ENCODE measurements at regions not wholly inside any gene's neighbourhood (a gene's known extent, or its start where the extent isn't known, plus 50 kb on each side); places are given as distances from the start of the nearest gene placed in this dataset.

- Histone ChIP-seq H3K36me3 (ENCODE audit: control insufficient read depth, insufficient read depth, low read length) (no peaks in the 10 kb centered on the region), H3K4me3 (ENCODE audit: low read length) (no peak overlapping the region), H3K27ac (ENCODE audit: low read length) (no peak overlapping the region), H3K4me1 (ENCODE audit: control insufficient read depth, insufficient read depth, low read length) (no peaks in the 10 kb centered on the region), H3K27me3 (ENCODE audit: control insufficient read depth, insufficient read depth, low read length) (no peaks in the 10 kb centered on the region), H3K9me3 (ENCODE audit: control insufficient read depth, low read depth, low read length) (no peaks in the 10 kb centered on the region)
- DNase-seq = no peak
- 80% methylated on average over 1 of the region's 3 CpGs for WGBS (ENCODE audit: insufficient coverage, low lambda C conversion rate)
Measured at GRCh38 chr3:177721864-177722785, 524.8 kb upstream of the TBL1XR1 start.

GRCh38 chr3:177724020-177724638, 526.8 kb upstream of the TBL1XR1 start:
- no peak overlapping the region for H3K4me3 ChIP-seq (ENCODE audit: low read length)
- WGBS (ENCODE audit: insufficient coverage, low lambda C conversion rate) = 60% methylated on average over 1 of the region's 6 CpGs
- no peaks in the 10 kb centered on the region for H3K9me3 ChIP-seq (ENCODE audit: control insufficient read depth, low read depth, low read length)
- H3K36me3 ChIP-seq (ENCODE audit: control insufficient read depth, insufficient read depth, low read length) = no peaks in the 10 kb centered on the region
- DNase-seq = no peak
- H3K4me1 ChIP-seq (ENCODE audit: control insufficient read depth, insufficient read depth, low read length) = no peaks in the 10 kb centered on the region
- H3K27me3 ChIP-seq (ENCODE audit: control insufficient read depth, insufficient read depth, low read length) = no peaks in the 10 kb centered on the region
- no peak overlapping the region for H3K27ac ChIP-seq (ENCODE audit: low read length)

DNA sequence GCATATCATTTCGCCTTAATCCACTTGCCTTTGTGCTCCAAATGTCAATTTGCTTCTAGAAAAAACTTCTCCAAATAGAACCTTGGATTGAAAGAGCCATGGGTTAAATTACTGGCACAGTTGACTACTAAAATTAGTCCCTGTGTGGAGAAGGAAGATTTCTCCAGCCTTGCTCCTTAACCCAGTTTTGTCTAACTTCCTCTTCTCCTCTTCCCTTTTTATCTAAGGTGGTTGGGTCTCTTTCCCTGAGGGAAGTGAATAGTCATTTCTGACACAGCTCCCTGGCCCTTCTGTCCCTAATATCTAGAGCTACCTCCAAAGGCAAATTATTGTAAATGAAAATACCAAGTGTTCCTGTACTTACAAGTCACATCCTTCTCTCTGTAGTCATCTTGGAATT, 527.9 kb upstream of the TBL1XR1 start:
- no peak overlapping the region for H3K27ac ChIP-seq (ENCODE audit: low read length)
- no peaks in the 10 kb centered on the region for H3K4me1 ChIP-seq (ENCODE audit: control insufficient read depth, insufficient read depth, low read length)
- no peaks in the 10 kb centered on the region for H3K36me3 ChIP-seq (ENCODE audit: control insufficient read depth, insufficient read depth, low read length)
- no CpG with 5 or more reads among the region's 1 CpG for WGBS (ENCODE audit: insufficient coverage, low lambda C conversion rate)
- H3K27me3 ChIP-seq (ENCODE audit: control insufficient read depth, insufficient read depth, low read length) = no peaks in the 10 kb centered on the region
- DNase-seq = no peak
- no peak overlapping the region for H3K4me3 ChIP-seq (ENCODE audit: low read length)
- H3K9me3 ChIP-seq (ENCODE audit: control insufficient read depth, low read depth, low read length) = no peaks in the 10 kb centered on the region

- H3K4me3 ChIP-seq (ENCODE audit: low read length) = no peak overlapping the region
- no CpG with 5 or more reads among the region's 3 CpGs for WGBS (ENCODE audit: insufficient coverage, low lambda C conversion rate)
- no peaks in the 10 kb centered on the region for H3K27me3 ChIP-seq (ENCODE audit: control insufficient read depth, insufficient read depth, low read length)
- DNase-seq = no peak
- no peaks in the 10 kb centered on the region for H3K36me3 ChIP-seq (ENCODE audit: control insufficient read depth, insufficient read depth, low read length)
- no peak overlapping the region for H3K27ac ChIP-seq (ENCODE audit: low read length)
- no peaks in the 10 kb centered on the region for H3K9me3 ChIP-seq (ENCODE audit: control insufficient read depth, low read depth, low read length)
- H3K4me1 ChIP-seq (ENCODE audit: control insufficient read depth, insufficient read depth, low read length) = no peaks in the 10 kb centered on the region
Measured at GRCh38 chr3:177726807-177727206, 529.5 kb upstream of the TBL1XR1 start.

DNA sequence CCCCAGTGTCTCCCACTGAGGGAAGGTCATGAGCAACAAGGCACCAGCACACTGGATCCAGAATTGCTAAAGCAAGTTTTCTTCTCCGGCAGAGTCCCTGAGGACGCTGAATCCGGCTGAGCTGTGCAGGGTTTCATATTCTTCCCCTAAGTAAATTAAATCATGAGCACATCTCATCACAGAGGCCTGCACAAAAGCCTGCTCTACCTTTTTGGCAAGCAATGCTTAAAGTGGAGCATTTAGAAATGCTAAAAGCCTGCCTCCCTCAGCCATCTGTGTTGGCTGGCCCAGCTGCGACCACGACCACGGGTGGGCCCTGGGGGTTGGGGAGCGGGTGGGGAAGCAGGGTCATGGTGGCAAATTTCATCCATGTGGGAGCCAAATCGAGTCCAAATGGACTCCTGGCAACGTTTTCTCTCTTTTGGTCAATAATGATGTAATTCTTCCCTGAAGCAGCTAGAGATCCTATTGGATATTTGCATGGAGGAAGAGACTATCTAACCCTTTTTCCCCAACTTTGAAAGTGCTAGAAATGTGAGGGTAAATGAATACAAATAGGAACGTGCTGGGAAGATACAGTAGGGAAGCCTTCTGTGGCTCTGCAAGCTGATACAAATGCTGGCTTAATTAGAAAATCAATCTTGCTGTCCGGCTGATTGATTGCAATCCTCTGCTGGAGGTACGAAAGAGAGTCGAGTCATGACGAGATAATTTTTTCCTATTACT, 532.8 kb upstream of the TBL1XR1 start:
- H3K9me3 ChIP-seq (ENCODE audit: control insufficient read depth, low read depth, low read length) = no peaks in the 10 kb centered on the region
- DNase-seq = no peak
- H3K36me3 ChIP-seq (ENCODE audit: control insufficient read depth, insufficient read depth, low read length) = no peaks in the 10 kb centered on the region
- H3K4me1 ChIP-seq (ENCODE audit: control insufficient read depth, insufficient read depth, low read length) = no peaks in the 10 kb centered on the region
- H3K27ac ChIP-seq (ENCODE audit: low read length) = no peak overlapping the region
- no peaks in the 10 kb centered on the region for H3K27me3 ChIP-seq (ENCODE audit: control insufficient read depth, insufficient read depth, low read length)
- 78% methylated on average over 4 of the region's 14 CpGs for WGBS (ENCODE audit: insufficient coverage, low lambda C conversion rate)
- no peak overlapping the region for H3K4me3 ChIP-seq (ENCODE audit: low read length)

DNA sequence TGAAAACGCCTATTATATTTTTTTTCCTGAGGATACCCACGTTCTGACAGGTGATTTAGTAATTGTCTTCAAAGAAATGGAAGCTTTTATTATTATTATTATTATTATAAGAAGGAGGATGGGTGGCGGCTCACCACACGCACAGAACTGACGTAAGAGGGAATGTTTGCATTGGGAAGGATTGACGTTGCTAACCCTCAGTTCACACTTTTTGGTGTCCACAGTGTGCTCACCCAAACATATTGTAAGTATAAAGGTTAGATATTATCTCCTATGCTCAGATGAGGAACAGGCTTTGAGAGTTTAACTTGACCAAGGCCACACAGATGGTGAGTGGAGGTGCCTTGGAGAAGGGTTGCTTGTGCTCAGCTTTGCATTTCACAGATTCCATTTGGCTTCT, 533.5 kb upstream of the TBL1XR1 start:
- no peaks in the 10 kb centered on the region for H3K36me3 ChIP-seq (ENCODE audit: control insufficient read depth, insufficient read depth, low read length)
- WGBS (ENCODE audit: insufficient coverage, low lambda C conversion rate) = 40% methylated on average over 1 of the region's 6 CpGs
- H3K27ac ChIP-seq (ENCODE audit: low read length) = no peak overlapping the region
- H3K4me3 ChIP-seq (ENCODE audit: low read length) = no peak overlapping the region
- no peaks in the 10 kb centered on the region for H3K4me1 ChIP-seq (ENCODE audit: control insufficient read depth, insufficient read depth, low read length)
- no peaks in the 10 kb centered on the region for H3K27me3 ChIP-seq (ENCODE audit: control insufficient read depth, insufficient read depth, low read length)
- H3K9me3 ChIP-seq (ENCODE audit: control insufficient read depth, low read depth, low read length) = no peaks in the 10 kb centered on the region
- DNase-seq = no peak

GRCh38 chr3:177731644-177732268, 534.5 kb upstream of the TBL1XR1 start:
- H3K27ac ChIP-seq (ENCODE audit: low read length) = no peak overlapping the region
- no peak overlapping the region for H3K4me3 ChIP-seq (ENCODE audit: low read length)
- no peaks in the 10 kb centered on the region for H3K4me1 ChIP-seq (ENCODE audit: control insufficient read depth, insufficient read depth, low read length)
- no peaks in the 10 kb centered on the region for H3K36me3 ChIP-seq (ENCODE audit: control insufficient read depth, insufficient read depth, low read length)
- no peak for DNase-seq
- H3K9me3 ChIP-seq (ENCODE audit: control insufficient read depth, low read depth, low read length) = no peaks in the 10 kb centered on the region
- WGBS (ENCODE audit: insufficient coverage, low lambda C conversion rate) = 84% methylated on average over 3 of the region's 3 CpGs
- no peaks in the 10 kb centered on the region for H3K27me3 ChIP-seq (ENCODE audit: control insufficient read depth, insufficient read depth, low read length)

- Histone ChIP-seq H3K36me3 (ENCODE audit: control insufficient read depth, insufficient read depth, low read length) (no peaks in the 10 kb centered on the region), H3K4me1 (ENCODE audit: control insufficient read depth, insufficient read depth, low read length) (no peaks in the 10 kb centered on the region), H3K27me3 (ENCODE audit: control insufficient read depth, insufficient read depth, low read length) (no peaks in the 10 kb centered on the region), H3K9me3 (ENCODE audit: control insufficient read depth, low read depth, low read length) (no peaks in the 10 kb centered on the region), H3K27ac (ENCODE audit: low read length) (no peak overlapping the region), H3K4me3 (ENCODE audit: low read length) (no peak overlapping the region)
- 100% methylated on average over 1 of the region's 1 CpG for WGBS (ENCODE audit: insufficient coverage, low lambda C conversion rate)
- DNase-seq = no peak
Measured at GRCh38 chr3:177733233-177733632, 536.0 kb upstream of the TBL1XR1 start.

DNA sequence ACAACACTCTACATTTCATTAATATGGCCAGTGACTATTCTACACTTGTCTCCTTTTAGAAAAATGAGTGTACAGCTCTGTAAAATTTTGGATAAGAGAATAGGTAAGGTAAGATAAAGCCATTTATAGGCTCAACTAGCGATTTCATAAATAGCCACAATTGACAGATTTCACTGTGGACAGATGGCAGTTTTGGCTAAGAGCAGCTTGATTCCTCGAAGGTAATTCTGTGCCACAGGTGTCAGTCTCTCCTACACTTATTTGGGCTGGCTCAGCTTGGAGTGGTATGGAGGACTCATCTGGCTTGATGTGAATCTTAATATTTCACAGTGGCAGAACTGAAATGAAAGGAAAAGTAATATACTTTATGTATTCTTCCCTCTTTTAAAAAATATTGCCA, 536.7 kb upstream of the TBL1XR1 start:
- Histone ChIP-seq H3K36me3 (ENCODE audit: control insufficient read depth, insufficient read depth, low read length) (no peaks in the 10 kb centered on the region), H3K4me1 (ENCODE audit: control insufficient read depth, insufficient read depth, low read length) (no peaks in the 10 kb centered on the region), H3K27ac (ENCODE audit: low read length) (no peak overlapping the region), H3K27me3 (ENCODE audit: control insufficient read depth, insufficient read depth, low read length) (no peaks in the 10 kb centered on the region), H3K9me3 (ENCODE audit: control insufficient read depth, low read depth, low read length) (no peaks in the 10 kb centered on the region), H3K4me3 (ENCODE audit: low read length) (no peak overlapping the region)
- no CpG with 5 or more reads among the region's 2 CpGs for WGBS (ENCODE audit: insufficient coverage, low lambda C conversion rate)
- no peak for DNase-seq

- WGBS (ENCODE audit: insufficient coverage, low lambda C conversion rate) = 90% methylated on average over 2 of the region's 2 CpGs
- no peak overlapping the region for H3K27ac ChIP-seq (ENCODE audit: low read length)
- H3K4me3 ChIP-seq (ENCODE audit: low read length) = no peak overlapping the region
- no peaks in the 10 kb centered on the region for H3K9me3 ChIP-seq (ENCODE audit: control insufficient read depth, low read depth, low read length)
- H3K27me3 ChIP-seq (ENCODE audit: control insufficient read depth, insufficient read depth, low read length) = no peaks in the 10 kb centered on the region
- no peaks in the 10 kb centered on the region for H3K4me1 ChIP-seq (ENCODE audit: control insufficient read depth, insufficient read depth, low read length)
- no peaks in the 10 kb centered on the region for H3K36me3 ChIP-seq (ENCODE audit: control insufficient read depth, insufficient read depth, low read length)
- no peak for DNase-seq
Measured at GRCh38 chr3:177735431-177735830, 538.1 kb upstream of the TBL1XR1 start.

Measured in large intestine (tissue), 3 donors.